B cell (primary cell): ENCODE measurements at regions not wholly inside any gene's neighbourhood (a gene's known extent, or its start where the extent isn't known, plus 50 kb on each side); places are given as distances from the start of the nearest gene placed in this dataset.

Source experiments
- CTCF ChIP-seq: fragments of 200-600 bp; IDR thresholded peaks from one replicate; pipeline ENCODE4 v1.8.0; 2022; ENCODE audit warnings: antibody characterized with exemption, mild to moderate bottlenecking
- EZH2 ChIP-seq: IDR thresholded peaks from 2 replicates; pipeline ENCODE4 v1.6.1; 2012; ENCODE audit warnings: borderline replicate concordance, low read depth, mild to moderate bottlenecking, moderate library complexity, low read length; ENCODE audit not compliant: insufficient read depth, poor library complexity, severe bottlenecking

- TF ChIP-seq CTCF (no peak), EZH2 (no peak)
Measured at GRCh38 chr6:118708744-118709143, 57.4 kb upstream of the CEP85L start.
